HuH-7 (cell line): ENCODE measurements at regions not wholly inside any gene's neighbourhood (a gene's known extent, or its start where the extent isn't known, plus 50 kb on each side); places are given as distances from the start of the nearest gene placed in this dataset.
"Not testable (repeated sequence)": the region's sequence is repeated elsewhere in the genome, so short reads cannot be mapped to it uniquely, and the experiment has no call there.

Experiments
- DNase-seq: peaks from one replicate; pipeline ENCODE4 v3.0.0; 2011; ENCODE audit warnings: low spot score

- no peak for DNase-seq
Observed at GRCh38 chr13:97520061-97520460, 86.1 kb downstream of the RAP2A start.

- DNase-seq: no peak
Observed at GRCh38 chr13:97520866-97521265, 86.9 kb downstream of the RAP2A start.

- no peak for DNase-seq
Observed at GRCh38 chr13:97521726-97522125, 87.8 kb downstream of the RAP2A start.

- no peak for DNase-seq
Observed at GRCh38 chr13:97522243-97522642, 88.3 kb downstream of the RAP2A start.

GRCh38 chr13:97526556-97526955 is 92.6 kb downstream of the RAP2A start:
- DNase-seq: no peak

GRCh38 chr13:97528518-97528917 is 94.5 kb downstream of the RAP2A start:
- DNase-seq: no peak

GRCh38 chr13:97534540-97534939 is 100.6 kb downstream of the RAP2A start:
- no peak for DNase-seq

- no peak for DNase-seq
Observed at GRCh38 chr13:97535614-97536013, 101.6 kb downstream of the RAP2A start.

- no peak for DNase-seq
Observed at GRCh38 chr13:97537110-97537509, 103.1 kb downstream of the RAP2A start.

GRCh38 chr13:97538203-97538602 is 104.2 kb downstream of the RAP2A start:
- no peak for DNase-seq

GRCh38 chr13:97539651-97540610 is 106.0 kb downstream of the RAP2A start:
- DNase-seq: no peak

- no peak for DNase-seq
Observed at GRCh38 chr13:97540696-97541095, 106.7 kb downstream of the RAP2A start.

GRCh38 chr13:97542102-97542685 is 108.2 kb downstream of the RAP2A start:
- no peak for DNase-seq

GRCh38 chr13:97544031-97544765 is 110.2 kb downstream of the RAP2A start:
- no peak for DNase-seq

- not testable (repeated sequence) for DNase-seq
Observed at GRCh38 chr13:97544971-97545499, 111.1 kb downstream of the RAP2A start.

GRCh38 chr13:97548138-97548537 is 114.2 kb downstream of the RAP2A start:
- no peak for DNase-seq

GRCh38 chr13:97548711-97549110 is 114.7 kb downstream of the RAP2A start:
- no peak for DNase-seq

- no peak for DNase-seq
Observed at GRCh38 chr13:97549201-97549600, 115.2 kb downstream of the RAP2A start.

GRCh38 chr13:97554496-97554895 is 120.5 kb downstream of the RAP2A start:
- DNase-seq: no peak

- DNase-seq: no peak
Observed at GRCh38 chr13:97555034-97555433, 121.1 kb downstream of the RAP2A start.

- no peak for DNase-seq
Observed at GRCh38 chr13:97559030-97559429, 125.1 kb downstream of the RAP2A start.

- DNase-seq: no peak
Observed at GRCh38 chr13:97559981-97560380, 126.0 kb downstream of the RAP2A start.

GRCh38 chr13:97561182-97561581 is 127.2 kb downstream of the RAP2A start:
- no peak for DNase-seq
